ELR (cell line): ENCODE measurements at regions not wholly inside any gene's neighbourhood (a gene's known extent, or its start where the extent isn't known, plus 50 kb on each side); places are given as distances from the start of the nearest gene placed in this dataset.
"Not testable (repeated sequence)": the region's sequence is repeated elsewhere in the genome, so short reads cannot be mapped to it uniquely, and the experiment has no call there.

Source experiments
- DNase-seq: peaks from one replicate; pipeline ENCODE4 v3.0.0-alpha.2; 2015; ENCODE audit warnings: low read depth

DNA sequence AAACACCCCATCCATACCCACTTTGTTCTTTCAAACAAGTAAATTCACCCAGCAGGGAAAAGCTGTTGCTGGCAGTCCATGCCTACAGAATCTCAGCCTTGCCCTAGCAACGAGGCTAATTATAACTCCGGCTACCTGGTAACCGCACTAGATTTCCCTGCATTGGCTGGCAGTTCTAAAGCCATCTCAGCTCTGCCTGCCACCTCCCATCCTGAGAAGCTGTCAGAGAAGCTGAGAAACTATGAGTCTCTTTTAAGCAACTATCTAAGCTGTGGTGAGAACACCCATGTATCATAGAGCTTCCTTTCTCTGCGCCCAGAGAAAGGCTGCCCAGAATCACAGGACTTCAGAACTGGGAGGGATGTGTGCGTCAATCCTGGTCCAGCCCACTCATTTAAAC lies 126.5 kb upstream of the NBPF9 start:
- DNase-seq = not testable (repeated sequence)

DNA sequence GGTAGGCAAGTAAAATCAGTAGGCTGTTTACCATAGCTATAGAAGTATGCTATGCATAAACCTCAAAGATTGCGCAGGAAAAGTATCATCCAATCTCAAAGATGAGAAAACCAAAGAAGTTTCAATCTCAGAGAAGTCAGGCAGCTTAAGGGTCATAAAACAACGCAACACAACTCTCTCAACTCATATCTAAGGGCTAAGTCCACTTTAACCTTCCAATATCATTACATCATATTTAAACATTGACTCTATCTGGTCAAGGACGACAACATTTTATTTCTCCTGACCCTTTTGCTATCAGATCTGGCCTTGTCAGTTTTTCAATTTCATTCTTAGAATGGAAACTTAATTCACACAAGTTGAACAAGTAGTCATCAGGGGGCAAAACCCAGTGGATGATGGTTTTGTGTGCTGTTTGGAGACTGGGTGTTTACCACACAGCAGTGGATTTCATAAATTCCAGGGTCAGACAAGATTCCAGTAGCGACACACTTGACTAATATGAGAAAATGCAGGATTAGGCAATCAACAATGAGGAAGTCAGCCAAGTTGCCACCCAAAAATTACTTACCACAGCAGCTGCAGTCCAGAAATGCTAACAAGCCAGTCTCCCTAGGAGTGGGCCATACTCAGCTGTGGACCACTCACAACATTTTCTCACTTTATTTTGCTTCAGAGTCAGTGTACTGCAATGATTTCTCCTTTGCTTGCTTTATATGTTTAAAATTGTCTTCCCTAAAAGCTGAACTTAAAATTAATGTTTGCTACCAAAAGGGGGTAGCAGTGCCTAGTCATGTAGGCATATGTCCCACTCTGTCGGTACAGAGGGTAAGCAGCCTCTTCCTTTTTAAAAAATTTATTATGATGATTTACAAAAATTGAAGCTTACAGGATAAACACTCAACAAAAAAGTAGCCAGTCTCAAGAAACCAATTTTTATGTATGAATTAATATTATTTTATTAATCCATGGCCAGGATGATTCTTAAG lies 131.9 kb upstream of the NBPF9 start:
- DNase-seq = not testable (repeated sequence)

DNA sequence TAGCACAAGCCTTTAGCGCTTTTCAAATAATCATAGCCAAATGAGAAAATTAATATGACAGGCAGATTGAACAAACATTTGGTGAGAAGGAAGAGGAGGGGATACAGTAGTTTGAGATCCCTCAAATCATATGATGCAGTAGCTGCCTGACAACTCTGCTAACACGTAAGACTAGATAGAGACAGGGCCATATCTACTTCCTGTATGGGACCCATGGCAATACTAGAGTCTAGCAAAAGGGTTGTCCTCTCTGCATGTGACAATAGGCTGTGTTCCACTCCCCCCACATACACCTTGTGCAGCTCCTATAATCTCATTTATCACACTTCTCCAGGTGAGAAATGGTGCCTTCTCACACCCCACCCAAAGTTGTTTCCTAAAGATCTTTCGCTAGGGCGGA lies 134.2 kb upstream of the NBPF9 start:
- DNase-seq = not testable (repeated sequence)

DNA sequence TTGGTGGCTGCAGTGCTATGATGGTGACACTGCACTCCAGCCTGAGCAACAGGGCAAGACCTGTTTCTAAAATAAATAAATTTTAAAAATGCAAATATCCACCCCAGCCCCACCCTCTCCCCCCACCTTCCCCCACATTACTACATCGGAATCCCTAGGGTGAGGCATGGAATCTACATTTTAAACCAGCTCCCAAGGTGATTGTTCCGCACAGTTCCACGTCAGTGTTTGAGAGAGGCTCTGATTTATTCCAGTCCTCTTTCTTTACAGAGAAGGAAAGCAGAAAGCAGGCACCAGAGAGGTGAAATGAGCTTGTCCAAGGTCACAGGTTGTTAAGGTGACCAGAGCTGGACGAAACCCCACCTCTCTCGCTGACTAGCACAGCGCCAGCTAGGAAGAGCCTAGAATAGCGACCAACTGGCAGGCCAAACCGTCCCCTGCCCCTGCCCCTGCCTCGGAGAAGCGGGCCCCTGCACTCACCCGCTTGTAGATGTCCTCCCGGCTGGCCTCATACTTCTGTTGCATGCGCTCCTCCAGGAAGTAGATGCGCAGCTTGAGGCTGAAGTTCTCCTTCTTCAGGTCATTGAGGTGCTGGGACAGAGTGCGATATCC lies 136.7 kb upstream of the NBPF9 start:
- not testable (repeated sequence) for DNase-seq

DNA sequence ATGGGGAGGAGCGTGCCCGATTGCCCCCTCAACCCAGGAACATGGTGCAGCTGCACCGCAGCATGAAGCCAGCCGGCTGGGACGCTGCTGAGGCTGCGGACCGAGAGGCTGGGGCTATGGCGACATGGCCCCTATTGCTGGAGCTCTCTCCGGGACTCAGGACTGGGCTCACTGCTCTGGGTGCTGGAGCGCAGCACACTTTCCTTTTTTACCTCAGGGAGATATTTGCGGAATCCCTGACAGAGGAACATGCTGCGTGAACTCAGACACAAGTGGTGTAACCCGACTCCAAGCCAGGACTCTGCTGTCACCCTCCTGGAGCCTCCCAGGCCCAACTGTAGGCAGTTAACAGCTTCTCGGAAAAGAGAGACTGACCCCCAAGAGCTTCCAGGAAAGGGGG lies 137.2 kb upstream of the NBPF9 start:
- DNase-seq = not testable (repeated sequence)

DNA sequence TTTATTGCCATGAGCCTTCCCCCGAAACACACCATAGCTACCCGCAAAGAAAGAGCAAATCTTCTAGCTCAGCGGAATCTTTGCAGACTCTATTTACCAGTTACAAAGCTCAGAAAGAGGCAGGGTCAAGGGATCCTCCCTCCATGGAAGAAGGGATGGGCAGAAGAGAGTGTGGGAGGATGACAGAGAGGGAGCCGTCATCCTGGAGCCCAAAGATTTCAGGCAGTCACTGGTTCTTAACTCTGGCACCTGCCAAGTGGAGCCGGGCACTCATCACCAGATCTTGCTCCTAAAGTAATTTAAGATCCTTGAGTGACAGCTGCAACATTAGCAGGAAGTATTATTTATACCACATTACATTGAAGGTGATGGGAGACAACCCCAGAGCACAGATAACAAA lies 137.9 kb upstream of the NBPF9 start:
- not testable (repeated sequence) for DNase-seq

DNA sequence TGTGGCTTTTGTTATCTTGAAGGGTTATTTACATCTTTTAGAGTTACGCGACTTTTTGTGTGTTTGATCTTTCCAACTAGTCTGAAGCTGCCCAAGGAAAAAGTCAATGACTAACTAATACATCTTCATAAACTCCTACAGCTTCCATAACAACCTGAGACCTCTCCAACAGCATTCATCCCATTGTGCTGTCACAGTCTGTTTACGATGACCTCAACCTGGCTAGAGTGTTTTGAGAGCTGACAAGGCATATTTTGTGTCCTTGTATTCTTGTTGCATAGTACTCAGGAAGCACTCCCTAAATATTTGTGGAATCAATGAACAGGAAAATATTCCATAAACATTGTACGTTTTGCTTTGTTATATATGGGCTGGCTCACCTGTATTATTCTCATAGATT lies 140.2 kb upstream of the NBPF9 start:
- DNase-seq = not testable (repeated sequence)

DNA sequence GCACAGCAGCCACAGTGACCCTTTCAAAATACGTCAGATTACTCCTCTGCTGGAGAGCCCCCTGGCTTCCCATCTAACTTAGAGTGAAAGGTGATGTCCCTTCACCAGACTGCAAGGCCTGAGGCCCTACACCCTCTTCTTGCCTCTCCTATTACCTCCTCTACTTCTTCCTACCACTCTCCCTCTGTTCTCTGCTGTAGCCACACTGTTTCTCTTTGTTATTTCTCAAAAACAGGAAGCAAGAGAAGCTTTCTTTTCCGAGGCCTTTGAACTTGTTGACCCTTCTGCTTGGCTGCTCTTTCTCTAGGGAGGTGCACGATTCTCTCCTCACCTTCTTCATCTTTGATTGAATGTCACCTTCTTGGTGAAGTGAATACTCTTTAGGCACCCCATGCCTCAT lies 141.3 kb upstream of the NBPF9 start:
- DNase-seq = not testable (repeated sequence)

DNA sequence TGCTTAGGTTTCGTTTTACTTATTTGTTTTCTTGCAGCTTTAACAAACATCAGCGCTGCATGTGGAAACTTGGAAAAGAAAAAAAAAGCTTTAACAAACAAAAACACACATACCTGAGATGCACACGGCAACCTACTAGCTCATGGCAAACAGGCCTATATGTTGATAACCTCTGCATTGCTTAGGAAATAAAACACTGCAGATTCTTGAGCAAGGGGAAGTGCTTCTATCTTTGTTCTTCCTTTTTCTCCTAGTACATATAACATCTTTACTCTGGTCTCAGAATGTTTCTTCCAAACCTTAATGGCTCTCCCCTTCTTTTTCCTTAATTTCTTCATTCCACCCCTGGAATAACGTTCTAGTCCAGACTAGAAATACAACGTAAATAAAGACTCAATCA lies 142.9 kb upstream of the NBPF9 start:
- not testable (repeated sequence) for DNase-seq

DNA sequence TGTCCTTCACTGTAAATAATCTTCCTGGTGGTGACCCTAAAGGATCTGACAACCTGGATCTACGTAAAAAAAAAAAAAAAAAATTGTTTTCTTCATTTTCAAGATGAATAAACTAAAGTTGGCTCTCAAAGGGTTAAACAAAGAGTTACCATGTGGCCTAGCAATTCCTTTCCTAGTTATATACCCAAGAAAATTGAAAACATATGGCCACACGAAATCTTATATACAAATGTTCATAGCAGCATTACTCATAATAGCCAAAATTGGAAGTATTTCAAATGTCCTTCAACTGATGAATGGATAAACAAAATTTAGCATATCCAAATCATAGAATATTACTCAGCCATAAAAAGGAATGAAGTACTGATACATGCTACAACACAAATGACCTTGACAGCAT lies 145.3 kb upstream of the NBPF9 start:
- not testable (repeated sequence) for DNase-seq

DNA sequence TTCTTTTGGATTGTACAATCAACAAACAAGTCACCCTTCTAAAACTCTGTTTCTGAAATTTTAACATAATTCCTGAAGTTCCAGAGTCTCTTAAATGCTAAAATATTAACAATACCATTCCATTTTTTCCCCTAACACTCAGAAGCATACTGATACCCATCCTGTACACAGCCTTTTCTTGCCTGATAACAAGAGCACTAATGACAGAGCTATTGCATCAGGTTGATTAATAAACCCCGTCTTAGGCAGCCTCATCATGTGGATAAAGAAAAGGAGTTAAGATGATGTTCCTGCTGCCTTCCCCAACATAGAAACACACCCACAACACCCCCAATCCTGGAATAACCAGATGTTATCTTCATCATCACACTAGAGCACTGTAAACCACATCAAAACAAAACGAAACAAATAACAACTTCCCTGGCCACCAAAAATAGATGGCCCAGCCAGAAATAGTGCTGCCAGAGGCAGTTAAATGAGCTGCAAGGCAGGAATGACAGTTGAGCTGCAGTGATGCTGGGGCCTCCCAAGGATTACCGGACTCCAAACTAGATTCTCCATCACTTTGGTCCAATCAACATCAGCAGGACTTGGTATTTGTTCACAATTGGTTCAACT lies 146.6 kb upstream of the NBPF9 start:
- not testable (repeated sequence) for DNase-seq

DNA sequence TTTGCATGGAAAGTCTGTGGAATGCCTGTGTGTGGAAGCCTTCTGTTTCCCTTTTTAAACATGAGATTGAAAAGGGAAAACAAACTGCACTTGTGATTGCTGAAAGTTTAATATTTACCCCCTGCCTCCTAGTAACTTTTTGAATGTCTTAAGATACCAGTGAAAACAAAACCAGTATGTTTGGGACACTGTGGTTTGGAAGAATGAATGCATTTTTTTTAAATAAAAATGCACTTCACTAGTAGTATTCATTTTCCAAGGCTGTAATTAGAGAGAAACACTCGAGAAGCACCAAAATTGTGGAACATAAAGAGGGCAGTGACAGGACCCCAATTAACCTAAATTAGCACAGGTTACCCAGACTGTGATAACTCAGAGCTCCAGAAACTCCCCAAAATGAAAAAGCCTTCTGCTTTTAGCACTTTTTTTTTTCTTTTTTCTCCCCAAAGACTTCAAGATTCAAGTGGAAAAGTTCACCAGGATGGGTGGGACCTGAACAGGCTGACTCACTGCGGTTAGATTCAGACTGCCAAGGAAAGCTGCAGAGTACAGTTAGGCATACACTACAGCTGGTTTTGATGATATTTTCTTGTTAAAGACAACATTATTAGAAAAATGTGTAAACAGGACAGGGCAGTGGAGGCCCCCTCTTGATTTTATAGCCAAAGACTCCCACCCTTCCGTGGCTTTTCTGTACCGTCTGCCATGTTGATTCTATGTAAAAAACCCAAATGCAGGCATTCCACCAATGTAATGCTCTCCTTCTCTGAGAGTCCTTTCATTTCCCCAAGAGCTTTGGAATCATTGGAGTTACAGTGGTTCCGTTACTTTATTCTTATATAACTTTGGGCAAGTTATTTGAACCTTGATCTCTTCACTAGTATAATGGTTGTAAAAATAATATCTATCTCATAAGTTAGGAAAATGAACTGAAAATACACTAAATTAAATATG lies 151.8 kb upstream of the NBPF9 start:
- not testable (repeated sequence) for DNase-seq

DNA sequence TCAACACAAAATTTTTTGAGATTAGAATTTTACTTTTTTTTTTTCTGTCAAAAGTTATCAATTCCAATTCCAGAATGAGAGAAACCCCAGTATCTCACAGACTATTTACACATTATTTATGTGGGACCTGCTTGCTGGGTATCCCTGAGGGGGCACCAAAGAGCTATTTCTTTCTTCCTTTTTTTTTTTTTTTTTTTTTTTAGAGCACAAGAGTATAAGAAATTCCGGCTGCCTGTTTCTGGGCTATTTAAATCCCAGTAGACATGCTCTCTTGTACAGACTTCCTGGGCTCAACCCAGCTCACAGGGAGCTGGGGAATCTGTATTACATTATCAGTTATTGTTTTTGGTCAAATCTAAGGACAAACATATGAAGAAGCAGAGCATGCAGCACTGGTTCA lies 156.9 kb upstream of the NBPF9 start:
- DNase-seq = not testable (repeated sequence)

DNA sequence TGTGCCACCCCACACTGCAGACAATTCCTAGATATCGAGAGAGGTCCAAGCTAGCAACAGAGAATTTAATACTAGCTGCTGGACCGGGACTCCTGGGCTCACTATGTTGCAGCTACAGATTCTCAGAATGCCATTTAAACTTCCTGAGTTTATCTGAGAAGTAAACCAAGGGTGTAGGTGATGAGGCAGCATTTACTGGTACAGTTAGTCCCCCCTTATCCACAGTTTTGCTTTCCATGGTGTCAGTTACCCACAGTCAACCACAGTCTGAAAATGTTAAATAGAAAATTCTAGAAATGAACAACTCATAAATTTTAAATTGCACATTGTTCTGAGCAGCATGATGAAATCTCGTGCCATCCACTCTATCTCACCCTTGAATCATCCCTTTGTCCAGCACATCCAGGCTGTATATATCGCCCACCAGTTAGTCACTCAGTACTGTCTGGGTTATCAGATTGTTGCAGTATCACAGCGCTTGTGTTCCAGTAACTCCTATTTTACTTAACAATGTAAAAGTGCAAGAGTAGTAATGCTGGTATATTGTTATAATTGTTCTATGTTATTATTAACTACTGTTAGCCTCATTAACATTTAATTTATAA lies 157.5 kb upstream of the NBPF9 start:
- not testable (repeated sequence) for DNase-seq

DNA sequence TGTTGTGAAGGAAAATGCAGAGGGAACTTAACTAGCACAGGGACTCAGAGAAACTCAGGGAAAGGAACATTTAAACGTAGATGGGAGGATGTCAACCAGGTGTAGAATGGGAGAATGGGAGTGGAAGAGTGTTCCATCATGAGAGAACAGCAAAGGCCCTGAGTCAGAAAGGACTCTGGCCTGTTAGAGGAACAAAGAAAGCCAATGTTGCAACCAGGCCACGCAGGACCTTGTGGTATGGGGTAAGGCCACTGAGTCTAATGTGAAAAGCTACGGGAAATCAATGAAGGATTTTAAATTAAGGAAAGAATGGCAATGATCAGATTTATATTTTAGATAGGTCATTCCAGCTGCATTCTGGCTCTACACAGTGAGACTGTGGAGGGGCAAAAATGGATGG lies 163.9 kb upstream of the NBPF9 start:
- DNase-seq = not testable (repeated sequence)

DNA sequence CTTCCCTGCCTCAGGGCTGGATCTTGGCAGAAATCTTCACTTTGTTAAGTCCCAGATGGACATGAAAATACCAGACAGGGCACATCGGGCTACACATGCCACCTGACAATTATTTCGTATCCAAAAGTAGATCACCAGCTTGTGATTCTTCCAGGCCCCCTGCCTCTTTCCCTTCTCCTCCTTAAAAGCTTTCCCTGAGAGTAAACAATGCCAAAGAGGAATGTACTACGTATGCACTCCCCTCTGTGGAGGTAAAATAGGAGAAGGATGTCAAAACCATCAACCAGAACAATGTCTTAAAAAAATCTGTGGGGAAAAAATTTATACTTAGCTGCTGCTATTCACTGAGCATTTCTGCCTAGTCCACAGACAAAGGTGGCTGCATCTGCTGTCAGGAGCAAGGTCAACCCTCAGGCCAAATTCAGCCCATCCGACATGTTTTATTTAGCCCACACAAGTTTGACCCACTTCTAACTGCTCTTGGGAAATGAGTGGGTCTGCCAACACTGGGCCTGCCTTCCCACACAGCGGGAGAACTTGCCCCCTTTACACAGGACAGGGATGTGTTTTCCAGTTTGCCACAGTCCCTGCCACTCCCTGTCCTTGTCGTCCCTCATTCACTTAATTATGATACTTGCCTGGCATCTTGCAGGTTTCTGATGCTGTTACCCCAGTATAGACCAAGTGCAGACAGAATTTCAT lies 165.8 kb upstream of the NBPF9 start:
- DNase-seq = not testable (repeated sequence)

DNA sequence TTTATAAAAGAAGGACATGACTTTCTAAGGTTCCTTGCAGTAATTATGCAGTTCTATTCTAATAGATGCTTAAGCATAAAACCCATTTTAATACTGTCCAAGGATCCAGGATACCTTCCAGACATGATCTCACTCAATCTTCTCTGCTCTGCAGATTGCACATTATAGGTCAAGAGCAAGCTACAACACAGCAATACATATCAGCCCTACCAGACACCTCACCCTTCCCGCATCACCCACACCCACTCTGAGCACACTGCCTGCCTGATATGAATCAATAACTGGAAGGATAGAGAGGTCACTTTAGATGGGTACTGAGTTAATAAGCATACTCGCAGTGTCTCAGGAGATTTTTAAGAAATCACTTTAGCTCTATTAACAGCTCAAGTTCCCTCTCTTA lies 166.5 kb upstream of the NBPF9 start:
- not testable (repeated sequence) for DNase-seq

DNA sequence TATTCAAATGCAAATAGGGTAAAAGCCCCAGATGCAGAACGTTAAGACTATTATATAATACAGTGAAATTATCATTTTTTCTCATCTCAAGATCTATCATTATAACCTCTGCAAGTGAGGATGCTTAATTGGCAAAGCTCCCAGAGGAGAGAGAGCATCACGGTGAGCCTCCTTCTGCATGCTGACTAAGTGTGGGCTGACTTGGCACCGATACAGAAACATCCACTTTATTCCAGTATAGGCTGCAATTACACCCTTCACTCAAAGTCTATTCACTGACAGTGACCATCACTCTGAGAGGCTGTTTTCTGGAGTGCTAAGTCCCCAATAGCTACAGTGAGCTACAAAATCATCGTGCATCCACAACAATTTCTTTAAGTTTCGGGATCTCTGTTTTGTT lies 171.1 kb upstream of the NBPF9 start:
- DNase-seq = not testable (repeated sequence)

DNA sequence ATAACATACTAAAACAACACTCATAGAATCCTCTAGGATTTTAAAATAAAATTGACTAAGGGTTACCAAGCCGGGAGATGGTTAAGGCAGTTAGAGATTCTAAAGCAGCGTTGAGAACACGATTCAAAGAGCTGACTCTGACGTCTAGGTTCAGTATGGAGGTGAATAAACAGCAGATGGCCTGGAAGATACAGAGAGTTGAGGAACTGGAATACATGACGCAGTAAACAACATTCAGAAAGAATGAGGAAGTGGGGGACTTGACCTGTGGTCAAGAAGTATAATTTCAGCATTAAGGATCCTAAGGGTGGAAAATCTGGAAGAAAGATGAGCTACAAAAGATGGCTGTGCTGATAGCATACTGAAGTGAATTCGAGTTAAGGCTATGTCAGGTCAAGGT lies 172.5 kb upstream of the NBPF9 start:
- not testable (repeated sequence) for DNase-seq

DNA sequence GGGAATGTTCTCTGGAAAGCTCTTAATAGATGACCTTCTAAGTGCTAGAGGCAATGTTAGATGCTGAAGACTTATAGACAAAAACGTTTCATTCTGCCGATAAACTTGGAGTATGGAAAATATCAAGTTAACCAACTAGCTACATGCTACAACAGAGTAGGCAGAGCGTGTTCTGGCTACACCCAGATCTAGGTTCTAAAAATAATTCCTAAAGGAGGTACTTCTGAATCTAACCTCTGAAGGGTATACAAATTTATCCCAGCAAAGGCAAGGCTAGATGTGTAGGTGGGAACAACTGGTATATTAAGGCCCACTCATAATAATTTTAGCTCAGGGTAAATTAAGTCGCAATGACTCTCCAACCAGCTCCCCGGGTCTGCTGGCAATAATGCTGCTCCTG lies 173.1 kb upstream of the NBPF9 start:
- DNase-seq = not testable (repeated sequence)
